ENCODE measurements at regions not wholly inside any gene's neighbourhood (a gene's known extent, or its start where the extent isn't known, plus 50 kb on each side); places are given as distances from the start of the nearest gene placed in this dataset.
"Not testable (repeated sequence)": the region's sequence is repeated elsewhere in the genome, so short reads cannot be mapped to it uniquely, and the experiment has no call there.

GRCh38 chr12:93080452-93080851, 151.4 kb upstream of the EEA1 start:
- no peak for DNase-seq (ENCODE audit: low read depth in 2 of 2)

DNA sequence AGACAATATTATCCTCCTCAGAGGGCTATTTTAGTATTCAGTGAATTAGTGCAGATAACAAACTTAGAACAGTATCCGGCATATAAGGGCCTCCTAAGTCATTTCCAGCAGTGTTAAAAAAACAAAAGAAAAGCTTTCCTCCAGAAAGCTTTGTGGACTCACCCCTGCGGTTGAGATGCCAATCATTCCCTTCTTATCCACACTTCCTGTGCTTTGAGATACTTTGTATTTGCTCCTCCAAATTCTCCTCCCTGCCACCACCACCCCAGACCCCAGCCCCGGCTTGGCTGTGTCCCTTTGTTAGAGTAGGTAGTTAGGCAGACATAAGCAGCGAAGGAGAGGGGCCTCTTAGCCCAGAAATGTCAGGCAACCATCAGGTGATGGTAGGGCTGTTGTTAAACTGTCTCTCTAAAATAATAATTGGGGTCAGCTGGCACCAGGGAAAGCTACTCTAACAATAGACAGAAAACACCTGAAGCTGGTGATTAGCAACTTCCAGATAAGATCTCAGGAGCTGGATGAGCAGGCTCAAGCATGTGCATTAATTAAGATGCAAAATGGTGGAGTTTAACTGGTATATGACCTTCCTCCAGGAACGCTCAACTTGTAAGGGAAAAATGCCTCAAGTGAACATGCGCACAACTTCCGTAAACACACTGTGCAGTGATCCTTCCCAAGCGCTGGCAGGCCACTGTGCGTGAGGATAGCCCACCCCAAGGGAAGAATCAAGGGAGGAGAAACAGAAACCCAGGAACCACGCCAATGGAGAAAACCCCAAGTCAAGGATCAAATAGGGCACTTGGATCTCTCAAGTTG, 152.1 kb upstream of the EEA1 start:
- no peak for DNase-seq (ENCODE audit: low read depth in 2 of 2)

DNA sequence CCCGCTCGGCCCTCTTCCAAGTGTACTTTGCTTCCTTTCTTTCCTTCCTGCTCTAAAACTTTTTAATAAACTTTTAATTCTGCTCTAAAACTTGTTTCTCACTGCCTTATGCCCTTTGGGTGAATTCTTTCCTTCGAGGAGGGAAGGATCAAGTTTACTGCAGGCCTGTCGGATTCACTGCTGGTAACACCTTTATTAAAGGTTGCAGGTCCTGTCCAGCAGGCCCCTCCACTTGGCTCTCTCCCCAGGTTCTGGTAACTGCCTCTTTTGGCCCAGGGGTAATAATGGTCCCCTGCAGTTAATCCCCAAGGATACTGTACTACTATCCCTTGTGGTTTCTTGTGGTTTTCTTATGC, 152.7 kb upstream of the EEA1 start:
- no peak for DNase-seq (ENCODE audit: low read depth in 2 of 2)

- DNase-seq (ENCODE audit: low read depth in 2 of 2): no peak
These were observed 156.5 kb upstream of the EEA1 start for GRCh38 chr12:93085383-93086287.

DNA sequence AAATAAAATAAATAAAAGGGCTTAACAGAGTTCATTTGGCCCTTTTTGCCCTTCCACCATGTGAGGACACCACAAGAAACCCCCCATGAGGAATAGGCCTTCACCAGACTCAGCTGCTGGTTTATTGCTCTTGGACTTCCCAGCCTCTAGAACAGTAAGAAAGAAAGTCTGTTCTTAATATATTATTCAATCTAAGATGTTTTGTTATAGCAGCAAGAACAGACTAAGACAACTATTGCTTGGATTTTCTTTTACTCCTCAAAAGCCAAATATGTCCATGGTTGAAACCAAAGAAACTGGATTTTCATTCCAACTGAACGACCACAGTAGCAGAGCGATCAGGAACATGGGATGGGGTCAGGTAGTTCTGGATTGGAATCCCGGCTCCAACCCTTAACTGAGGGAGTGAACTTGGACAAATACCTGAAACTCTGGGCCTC, 157.2 kb upstream of the EEA1 start:
- DNase-seq (ENCODE audit: low read depth in 2 of 2): no peak

DNA sequence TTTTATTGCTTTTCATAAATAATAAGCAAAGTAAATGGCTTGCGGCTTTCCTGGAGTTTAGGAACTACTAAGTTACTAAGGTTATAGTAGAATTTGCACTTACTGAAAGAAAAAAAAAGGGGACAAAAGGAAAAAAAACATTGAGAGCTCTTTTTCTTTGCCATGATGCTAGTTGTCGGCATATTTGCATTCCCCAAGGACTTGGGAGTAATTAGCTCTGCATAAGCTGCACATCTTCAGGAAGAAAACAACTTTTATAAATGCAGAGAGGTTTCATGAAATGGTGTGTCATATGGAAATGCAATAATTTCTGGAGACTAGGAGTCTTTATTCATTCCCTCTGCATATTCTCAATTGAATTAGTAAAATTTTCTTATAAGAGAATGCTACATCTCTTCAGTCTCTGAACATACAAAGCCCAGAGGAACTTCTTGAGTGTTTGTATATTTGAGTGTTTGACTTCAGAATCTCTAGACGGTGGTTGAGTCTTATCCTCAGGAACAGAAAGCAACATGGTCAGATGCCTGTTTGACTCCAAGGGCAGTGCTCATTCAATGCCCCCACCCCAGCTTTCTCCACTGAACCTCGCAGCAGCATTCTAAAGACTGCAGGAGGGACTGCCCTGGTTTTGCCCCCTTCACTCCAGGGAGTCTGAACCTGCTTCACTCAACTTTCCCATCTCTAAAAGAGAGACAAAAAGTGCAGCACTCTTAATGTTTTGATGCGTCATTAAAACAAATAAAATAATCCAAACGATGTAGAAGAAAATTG, 158.9 kb upstream of the EEA1 start:
- DNase-seq (ENCODE audit: low read depth in 2 of 2): no peak

DNA sequence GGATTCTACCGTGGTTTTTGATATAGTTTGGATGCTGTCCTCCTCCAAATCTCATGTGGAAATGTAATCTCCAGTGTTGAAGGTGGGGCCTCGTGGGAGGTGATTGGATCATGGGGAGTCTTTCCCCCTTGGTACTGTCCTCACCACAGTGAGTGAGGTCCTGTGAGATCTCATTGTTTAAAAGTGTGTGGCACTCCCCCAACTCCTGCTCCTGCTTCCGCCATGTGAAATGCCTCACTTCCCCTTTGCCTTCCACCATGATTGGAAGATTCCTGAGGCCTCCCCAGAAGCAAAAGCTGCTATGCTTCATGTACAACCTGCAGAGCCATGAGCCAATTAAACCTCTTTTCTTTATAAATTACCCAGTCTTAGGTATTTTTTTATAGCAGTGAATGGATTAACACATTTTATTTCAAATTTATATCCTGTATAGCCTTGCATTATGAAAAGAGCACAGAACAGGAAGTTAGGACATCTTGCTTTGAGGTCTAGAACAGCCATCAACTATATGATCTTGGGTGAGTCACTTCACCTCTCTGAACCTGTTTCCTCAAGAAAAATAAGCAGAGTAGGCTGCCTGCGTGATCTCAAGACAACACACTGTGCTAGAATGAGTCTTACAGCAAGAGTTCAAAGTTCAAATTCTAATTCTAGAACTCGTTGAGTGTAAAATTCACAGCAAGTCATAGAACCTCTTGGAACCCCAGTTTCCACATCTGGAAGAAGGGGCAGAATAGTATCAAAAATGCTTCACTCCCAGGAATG, 160.9 kb upstream of the EEA1 start:
- no peak for DNase-seq (ENCODE audit: low read depth in 2 of 2)

GRCh38 chr12:93090731-93091172, 161.7 kb upstream of the EEA1 start:
- DNase-seq (ENCODE audit: low read depth in 2 of 2): no peak

GRCh38 chr12:93091886-93092648, 163.0 kb upstream of the EEA1 start:
- DNase-seq (ENCODE audit: low read depth in 2 of 2): no peak

DNA sequence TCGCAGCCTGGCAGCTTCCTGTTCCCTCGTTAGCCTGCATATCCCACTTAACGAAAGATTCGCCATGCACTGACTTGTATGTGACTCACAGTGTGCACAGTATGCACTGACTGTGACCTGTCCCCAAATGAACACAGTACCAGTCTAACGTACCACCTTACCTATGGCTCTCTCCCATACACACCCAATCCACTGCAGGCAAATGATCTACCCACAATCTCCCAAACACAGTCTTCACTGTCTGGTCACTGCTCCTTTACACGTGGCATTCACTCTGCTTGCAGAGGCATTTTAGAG, 163.5 kb upstream of the EEA1 start:
- no peak for DNase-seq (ENCODE audit: low read depth in 2 of 2)

- DNase-seq (ENCODE audit: low read depth in 2 of 2): no peak
These were observed 164.1 kb upstream of the EEA1 start for GRCh38 chr12:93093243-93093642.

- not testable (repeated sequence) for DNase-seq (ENCODE audit: low read depth in 2 of 2)
These were observed 165.1 kb upstream of the EEA1 start for GRCh38 chr12:93094222-93094621.

DNA sequence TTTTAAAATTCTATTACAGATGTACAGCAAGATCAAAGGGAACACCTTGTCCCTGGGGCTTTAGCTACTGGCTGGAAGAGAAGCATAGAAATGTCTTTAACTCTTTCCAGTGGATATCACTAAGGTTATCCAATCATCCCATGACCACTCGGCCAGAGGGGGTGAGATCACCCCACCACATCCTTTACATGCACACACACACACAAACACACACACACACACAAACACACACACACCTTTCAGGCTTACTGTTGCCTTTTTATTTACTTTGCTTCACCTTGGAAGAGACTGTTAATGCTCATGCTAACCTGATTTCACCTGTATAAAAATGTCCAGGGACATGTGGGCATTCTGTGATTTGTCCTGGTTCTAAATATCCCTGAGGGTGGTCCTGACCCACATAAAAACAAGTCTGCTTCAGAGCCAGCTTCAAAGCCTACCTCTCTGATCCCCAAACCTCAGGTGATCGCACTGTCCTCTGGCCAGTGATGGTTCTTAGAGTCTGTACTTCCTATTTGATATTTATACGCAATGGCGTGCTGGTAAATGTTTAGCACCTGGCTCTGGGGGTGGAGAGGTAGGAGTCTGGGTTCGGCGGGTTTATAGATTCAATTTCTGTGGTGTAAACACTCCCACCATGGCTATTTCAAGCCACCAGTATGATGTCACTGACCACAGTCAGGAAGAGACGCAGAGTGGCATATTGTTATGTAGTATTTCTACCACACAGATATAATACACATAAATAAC, 166.1 kb upstream of the EEA1 start:
- DNase-seq (ENCODE audit: low read depth in 2 of 2): no peak

DNA sequence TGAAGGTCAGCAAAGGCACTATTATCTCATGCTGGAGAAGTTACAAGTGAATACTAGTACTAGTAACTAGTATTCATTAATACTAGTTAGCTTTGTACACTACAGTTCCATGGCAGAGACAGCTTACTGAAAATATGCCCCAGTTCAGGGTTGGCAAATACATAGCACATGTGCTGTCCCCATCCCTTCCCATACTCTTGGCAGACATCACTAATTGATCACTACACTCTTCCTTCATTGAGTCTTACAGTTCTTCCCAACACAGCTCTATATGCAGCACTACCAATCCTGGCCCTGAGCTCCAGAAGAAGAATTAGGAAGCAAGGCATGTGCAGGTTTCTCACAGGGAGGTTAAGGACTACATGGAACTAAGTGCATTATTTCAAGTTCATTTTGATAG, 168.3 kb upstream of the EEA1 start:
- DNase-seq (ENCODE audit: low read depth in 2 of 2): no peak

DNA sequence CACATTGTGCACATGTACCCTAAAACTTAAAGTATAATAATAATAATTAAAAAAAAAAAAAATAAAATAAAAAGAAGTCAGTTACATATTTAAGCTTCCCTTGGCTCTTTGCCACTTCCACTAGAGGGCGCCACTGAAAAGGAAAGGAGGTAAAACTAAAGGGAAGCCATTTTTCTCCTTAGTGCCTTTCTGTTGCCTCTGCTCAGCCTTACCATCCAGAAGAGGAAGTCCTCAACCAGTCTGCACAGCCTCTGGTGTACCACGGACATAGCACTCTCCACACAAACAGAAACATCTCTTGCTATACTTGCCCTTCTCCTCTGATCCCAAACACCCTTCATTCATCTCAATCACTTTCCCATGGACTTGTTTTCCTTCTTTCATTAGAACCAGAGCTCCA, 169.0 kb upstream of the EEA1 start:
- DNase-seq (ENCODE audit: low read depth in 2 of 2): peak; percentile 70 to 73

DNA sequence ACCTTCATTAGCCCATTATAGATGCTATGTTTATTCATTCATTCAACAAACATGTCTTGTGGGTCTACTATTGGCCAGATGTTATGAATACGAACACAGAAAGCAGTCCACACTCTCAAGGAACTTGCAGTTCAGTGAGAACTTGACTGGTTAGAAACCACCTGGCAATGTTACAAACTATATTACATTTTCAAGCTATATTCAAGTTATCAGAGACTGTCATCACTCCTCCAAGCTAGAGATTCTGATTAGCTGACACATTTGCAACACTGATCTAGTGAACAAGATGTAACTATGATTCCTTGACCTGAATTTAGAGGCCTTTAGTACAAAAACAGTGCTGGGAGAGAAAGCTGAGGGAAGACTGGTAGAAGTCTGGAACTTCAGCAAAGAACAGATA, 170.7 kb upstream of the EEA1 start:
- no peak for DNase-seq (ENCODE audit: low read depth in 2 of 2)

GRCh38 chr12:93100610-93101009, 171.5 kb upstream of the EEA1 start:
- DNase-seq (ENCODE audit: low read depth in 2 of 2): no peak

DNA sequence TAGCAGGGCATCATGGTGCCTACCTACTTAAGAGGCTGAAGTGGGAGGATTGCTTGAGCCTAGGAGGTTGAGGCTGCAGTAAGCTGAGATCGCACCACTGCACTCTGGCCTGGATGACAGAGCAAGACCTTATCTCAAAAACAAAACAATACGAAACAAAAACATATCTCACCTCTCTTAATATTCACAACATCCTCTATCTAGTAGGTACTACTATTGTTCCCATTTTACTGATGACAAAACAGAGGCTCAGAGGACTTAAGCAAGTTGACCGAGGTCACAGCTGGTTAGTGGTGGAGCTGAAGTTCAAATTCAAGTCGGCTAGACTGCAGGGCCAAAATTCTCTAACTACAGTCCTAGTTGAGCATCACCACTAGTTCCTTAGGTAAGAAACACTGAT, 172.3 kb upstream of the EEA1 start:
- no peak for DNase-seq (ENCODE audit: low read depth in 2 of 2)

- no peak for DNase-seq (ENCODE audit: low read depth in 2 of 2)
These were observed 173.2 kb upstream of the EEA1 start for GRCh38 chr12:93102312-93102711.

DNA sequence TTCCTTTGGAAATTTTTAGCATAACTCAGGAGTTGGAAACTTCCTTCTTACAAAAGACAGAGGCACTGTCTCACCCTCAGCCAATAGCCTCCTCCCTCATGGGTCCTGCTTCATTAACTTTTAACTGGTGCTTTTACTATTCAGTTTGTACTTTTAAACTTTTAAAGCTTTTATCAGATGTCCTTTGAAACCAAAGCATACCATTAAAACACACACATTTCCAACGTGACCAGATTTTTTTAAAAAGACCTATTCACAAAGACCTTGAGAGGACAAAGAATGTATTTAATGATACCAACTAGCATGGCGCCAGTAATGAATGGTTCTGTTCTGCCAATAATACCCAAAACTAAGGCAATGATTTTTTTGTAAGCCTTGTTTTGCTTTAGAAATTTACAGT, 173.6 kb upstream of the EEA1 start:
- no peak for DNase-seq (ENCODE audit: low read depth in 2 of 2)

Measured in stimulated activated CD4-positive, alpha-beta T cell treated with anti-CD3 and anti-CD28 coated beads, Interleukin-4, amount 100 ng/mL, for 48 hours (primary cell).